WTC11 (cell line): ENCODE measurements at regions not wholly inside any gene's neighbourhood (a gene's known extent, or its start where the extent isn't known, plus 50 kb on each side); places are given as distances from the start of the nearest gene placed in this dataset.

ENCODE experiments used
- ATF2 ChIP-seq: sonication (generic); formaldehyde crosslinking; IDR thresholded peaks from 2 replicates; pipeline ENCODE4 v1.8.1; 2022; ENCODE audit warnings: low read depth, missing genetic modification reagents, borderline replicate concordance
- ATF6 ChIP-seq: sonication (generic); formaldehyde crosslinking; IDR thresholded peaks from 2 replicates; pipeline ENCODE4 v1.8.1; 2023; ENCODE audit warnings: mild to moderate bottlenecking, missing genetic modification reagents
- CTCF ChIP-seq: fragments of 200-600 bp; IDR thresholded peaks from 2 replicates; pipeline ENCODE4 v1.8.0; 2022; ENCODE audit warnings: antibody characterized with exemption
- FOXK1 ChIP-seq: sonication (generic); formaldehyde crosslinking; IDR thresholded peaks from 2 replicates; pipeline ENCODE4 v1.8.0; 2022; ENCODE audit warnings: mild to moderate bottlenecking, moderate library complexity, missing genetic modification reagents
- GABPB1 ChIP-seq: sonication (generic); formaldehyde crosslinking; IDR thresholded peaks from 2 replicates; pipeline ENCODE4 v1.8.1; 2023; ENCODE audit warnings: mild to moderate bottlenecking, missing genetic modification reagents
- IRF1 ChIP-seq: sonication (generic); formaldehyde crosslinking; IDR thresholded peaks from 2 replicates; pipeline ENCODE4 v1.8.0; 2023; ENCODE audit warnings: missing genetic modification reagents
- JAZF1 ChIP-seq: fragments of 250-450 bp; sonication (Bioruptor Pico); IDR thresholded peaks from 2 replicates; pipeline ENCODE4 v1.9.0; 2021; ENCODE audit warnings: moderate library complexity, mild to moderate bottlenecking, inconsistent platforms
- JUN ChIP-seq: sonication (generic); formaldehyde crosslinking; IDR thresholded peaks from 2 replicates; pipeline ENCODE4 v1.8.0; 2023; ENCODE audit warnings: mild to moderate bottlenecking, missing genetic modification reagents
- NR2C2 ChIP-seq: sonication (generic); formaldehyde crosslinking; IDR thresholded peaks from 2 replicates; pipeline ENCODE4 v1.8.0; 2022; ENCODE audit warnings: mild to moderate bottlenecking, missing genetic modification reagents
- SP1 ChIP-seq: sonication (generic); formaldehyde crosslinking; conservative IDR thresholded peaks from 2 replicates; pipeline ENCODE4 v1.8.1; 2022; ENCODE audit warnings: missing genetic modification reagents
- TP53 ChIP-seq: sonication (generic); formaldehyde crosslinking; IDR thresholded peaks from 2 replicates; pipeline ENCODE4 v1.8.1; 2023; ENCODE audit warnings: mild to moderate bottlenecking, missing genetic modification reagents
- ZNF263 ChIP-seq: sonication (generic); formaldehyde crosslinking; IDR thresholded peaks from 2 replicates; pipeline ENCODE4 v1.8.1; 2022; ENCODE audit warnings: low read depth, mild to moderate bottlenecking, moderate library complexity, missing genetic modification reagents
- TF ChIP-seq, protein P1 (sequence below): fragments of 250-450 bp; sonication (Bioruptor Pico); IDR thresholded peaks from 2 replicates; pipeline ENCODE4 v1.9.0; 2021; ENCODE audit warnings: mild to moderate bottlenecking

GRCh38 chr10:71024490-71024889, 136.1 kb upstream of the PCBD1 start:
- no peak for TF ChIP-seq SP1 (CRISPR knock-in tag)
- no peak for TF ChIP-seq IRF1 (CRISPR knock-in tag)
- TF ChIP-seq JUN: no peak
- TF ChIP-seq NR2C2 (CRISPR knock-in tag): no peak
- no peak for TF ChIP-seq CTCF
- TF ChIP-seq ATF2: no peak
- TF ChIP-seq ATF6 (CRISPR knock-in tag): no peak
- no peak for TF ChIP-seq GABPB1
- no peak for TF ChIP-seq JAZF1 (CRISPR knock-in tag)
- no peak for TF ChIP-seq FOXK1 (CRISPR knock-in tag)
- TF ChIP-seq, protein P1, sequence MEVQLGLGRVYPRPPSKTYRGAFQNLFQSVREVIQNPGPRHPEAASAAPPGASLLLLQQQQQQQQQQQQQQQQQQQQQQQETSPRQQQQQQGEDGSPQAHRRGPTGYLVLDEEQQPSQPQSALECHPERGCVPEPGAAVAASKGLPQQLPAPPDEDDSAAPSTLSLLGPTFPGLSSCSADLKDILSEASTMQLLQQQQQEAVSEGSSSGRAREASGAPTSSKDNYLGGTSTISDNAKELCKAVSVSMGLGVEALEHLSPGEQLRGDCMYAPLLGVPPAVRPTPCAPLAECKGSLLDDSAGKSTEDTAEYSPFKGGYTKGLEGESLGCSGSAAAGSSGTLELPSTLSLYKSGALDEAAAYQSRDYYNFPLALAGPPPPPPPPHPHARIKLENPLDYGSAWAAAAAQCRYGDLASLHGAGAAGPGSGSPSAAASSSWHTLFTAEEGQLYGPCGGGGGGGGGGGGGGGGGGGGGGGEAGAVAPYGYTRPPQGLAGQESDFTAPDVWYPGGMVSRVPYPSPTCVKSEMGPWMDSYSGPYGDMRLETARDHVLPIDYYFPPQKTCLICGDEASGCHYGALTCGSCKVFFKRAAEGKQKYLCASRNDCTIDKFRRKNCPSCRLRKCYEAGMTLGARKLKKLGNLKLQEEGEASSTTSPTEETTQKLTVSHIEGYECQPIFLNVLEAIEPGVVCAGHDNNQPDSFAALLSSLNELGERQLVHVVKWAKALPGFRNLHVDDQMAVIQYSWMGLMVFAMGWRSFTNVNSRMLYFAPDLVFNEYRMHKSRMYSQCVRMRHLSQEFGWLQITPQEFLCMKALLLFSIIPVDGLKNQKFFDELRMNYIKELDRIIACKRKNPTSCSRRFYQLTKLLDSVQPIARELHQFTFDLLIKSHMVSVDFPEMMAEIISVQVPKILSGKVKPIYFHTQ (CRISPR knock-in tag): no peak
- TF ChIP-seq ZNF263 (CRISPR knock-in tag): no peak
- no peak for TF ChIP-seq TP53
